MM.1S (cell line): ENCODE measurements at regions not wholly inside any gene's neighbourhood (a gene's known extent, or its start where the extent isn't known, plus 50 kb on each side); places are given as distances from the start of the nearest gene placed in this dataset.

Experiments used
- DNase-seq: peaks from one replicate; pipeline ENCODE4 v3.0.0-alpha.2; 2015
- H2AFZ ChIP-seq: fragments of 300-600 bp; sonication (generic); 2 replicates; pipeline ENCODE4 v1.6.0; 2016; ENCODE audit warnings: antibody characterized with exemption, low read length
- H3F3A ChIP-seq: fragments of 300-600 bp; sonication (generic); 2 replicates; pipeline ENCODE4 v1.6.1; 2016; ENCODE audit warnings: mild to moderate bottlenecking, antibody characterized with exemption, low read length, moderate library complexity, mixed read lengths; ENCODE audit not compliant: insufficient read depth
- H3K27ac ChIP-seq: fragments of 300-600 bp; sonication (generic); 2 replicates; pipeline ENCODE4 v1.5.1; 2016; ENCODE audit warnings: mild to moderate bottlenecking, low read length
- H3K27me3 ChIP-seq: fragments of 300-600 bp; sonication (generic); replicated peaks from 2 replicates; pipeline ENCODE4 v1.6.0; 2016; ENCODE audit warnings: low read length; ENCODE audit not compliant: insufficient read depth
- H3K36me3 ChIP-seq: fragments of 300-600 bp; sonication (generic); replicated peaks from 2 replicates; pipeline ENCODE4 v1.6.1; 2016; ENCODE audit warnings: mild to moderate bottlenecking, low read length, mixed read lengths; ENCODE audit not compliant: insufficient read depth
- H3K4me1 ChIP-seq: fragments of 300-600 bp; sonication (generic); 2 replicates; pipeline ENCODE4 v1.6.1; 2016; ENCODE audit warnings: low read length, mixed read lengths
- H3K4me2 ChIP-seq: fragments of 300-600 bp; sonication (generic); 2 replicates; pipeline ENCODE4 v1.6.0; 2016; ENCODE audit warnings: low read depth, low read length
- H3K4me3 ChIP-seq: fragments of 300-600 bp; sonication (generic); 2 replicates; pipeline ENCODE4 v1.5.1; 2016; ENCODE audit warnings: low read length, mixed read lengths
- H3K79me2 ChIP-seq: fragments of 300-600 bp; sonication (generic); 2 replicates; pipeline ENCODE4 v1.6.1; 2016; ENCODE audit warnings: mixed run types, low read length, mixed read lengths
- H3K9ac ChIP-seq: fragments of 300-600 bp; sonication (generic); 2 replicates; pipeline ENCODE4 v1.6.1; 2016; ENCODE audit warnings: low read length, mixed read lengths
- H3K9me2 ChIP-seq: fragments of 300-600 bp; sonication (generic); replicated peaks from 2 replicates; pipeline ENCODE4 v1.6.1; 2016; ENCODE audit warnings: mild to moderate bottlenecking, low read length, mixed read lengths; ENCODE audit not compliant: insufficient read depth
- H3K9me3 ChIP-seq: fragments of 300-600 bp; sonication (generic); replicated peaks from 2 replicates; pipeline ENCODE4 v1.6.1; 2016; ENCODE audit warnings: mild to moderate bottlenecking, low read length, mixed read lengths; ENCODE audit not compliant: insufficient read depth
- H4K20me1 ChIP-seq: fragments of 300-600 bp; sonication (generic); 2 replicates; pipeline ENCODE4 v1.6.1; 2016; ENCODE audit warnings: mild to moderate bottlenecking, low read length, moderate library complexity, mixed read lengths; ENCODE audit not compliant: insufficient read depth
- CTCF ChIP-seq: fragments of 300-600 bp; sonication (generic); IDR thresholded peaks from 2 replicates; pipeline ENCODE4 v1.5.1; 2016; ENCODE audit warnings: antibody characterized with exemption, low read length, mixed read lengths
- EZH2 ChIP-seq: fragments of 300-600 bp; sonication (generic); optimal IDR thresholded peaks from 2 replicates; pipeline ENCODE3; 2017; ENCODE audit warnings: low read depth, mild to moderate bottlenecking, antibody characterized with exemption, low read length, mixed read lengths
- EZH2phosphoT487 ChIP-seq: fragments of 300-600 bp; sonication (generic); IDR thresholded peaks from 2 replicates; pipeline ENCODE4 v1.6.1; 2018; ENCODE audit warnings: antibody characterized with exemption, low read length

GRCh38 chr5:144013816-144014215 is 156.6 kb downstream of the YIPF5 start:
- H3K9me2 ChIP-seq, result no peaks in the 10 kb centered on the region
- TF ChIP-seq EZH2phosphoT487, result no peak
- no peak for TF ChIP-seq EZH2
- no peak for TF ChIP-seq CTCF
- H3F3A ChIP-seq, result no peaks in the 10 kb centered on the region
- H3K27ac ChIP-seq, result no peak overlapping the region
- H3K36me3 ChIP-seq, result no peaks in the 10 kb centered on the region
- H3K9ac ChIP-seq, result no peak overlapping the region
- H3K9me3 ChIP-seq, result no peaks in the 10 kb centered on the region
- no peaks in the 10 kb centered on the region for H3K79me2 ChIP-seq
- H3K4me3 ChIP-seq, result no peak overlapping the region
- H4K20me1 ChIP-seq, result no peaks in the 10 kb centered on the region
- H3K4me2 ChIP-seq, result no peak overlapping the region
- H3K4me1 ChIP-seq, result no peaks in the 10 kb centered on the region
- no peaks in the 10 kb centered on the region for H3K27me3 ChIP-seq
- no peak for DNase-seq
- H2AFZ ChIP-seq, result no peak overlapping the region

GRCh38 chr5:144015961-144016360 is 154.5 kb downstream of the YIPF5 start:
- H3K9me2 ChIP-seq, result no peaks in the 10 kb centered on the region
- no peaks in the 10 kb centered on the region for H4K20me1 ChIP-seq
- H3F3A ChIP-seq, result no peaks in the 10 kb centered on the region
- H3K9ac ChIP-seq, result no peak overlapping the region
- no peak overlapping the region for H3K4me3 ChIP-seq
- no peak overlapping the region for H3K4me2 ChIP-seq
- no peaks in the 10 kb centered on the region for H3K36me3 ChIP-seq
- H3K9me3 ChIP-seq, result no peaks in the 10 kb centered on the region
- H3K27ac ChIP-seq, result no peak overlapping the region
- H3K79me2 ChIP-seq, result no peaks in the 10 kb centered on the region
- no peaks in the 10 kb centered on the region for H3K4me1 ChIP-seq
- no peaks in the 10 kb centered on the region for H3K27me3 ChIP-seq
- DNase-seq, result no peak
- TF ChIP-seq CTCF, result no peak
- no peak for TF ChIP-seq EZH2phosphoT487
- no peak for TF ChIP-seq EZH2
- H2AFZ ChIP-seq, result no peak overlapping the region

GRCh38 chr5:144017119-144017518 is 153.3 kb downstream of the YIPF5 start:
- TF ChIP-seq EZH2, result no peak
- Histone ChIP-seq H3K27ac (no peak overlapping the region), H3K4me2 (no peak overlapping the region), H3K4me1 (no peaks in the 10 kb centered on the region), H3K9me2 (no peaks in the 10 kb centered on the region), H4K20me1 (no peaks in the 10 kb centered on the region), H3K27me3 (no peaks in the 10 kb centered on the region), H3K9ac (no peak overlapping the region), H3F3A (no peaks in the 10 kb centered on the region), H3K4me3 (no peak overlapping the region), H3K9me3 (no peaks in the 10 kb centered on the region), H3K36me3 (no peaks in the 10 kb centered on the region), H3K79me2 (no peaks in the 10 kb centered on the region), H2AFZ (no peak overlapping the region)
- no peak for DNase-seq

- no peaks in the 10 kb centered on the region for H3K4me1 ChIP-seq
- no peak overlapping the region for H2AFZ ChIP-seq
- no peaks in the 10 kb centered on the region for H3K36me3 ChIP-seq
- no peaks in the 10 kb centered on the region for H3K27me3 ChIP-seq
- no peak overlapping the region for H3K27ac ChIP-seq
- no peaks in the 10 kb centered on the region for H3K79me2 ChIP-seq
- H3K9me2 ChIP-seq, result no peaks in the 10 kb centered on the region
- H3K4me3 ChIP-seq, result no peak overlapping the region
- DNase-seq, result no peak
- H3K9ac ChIP-seq, result no peak overlapping the region
- no peaks in the 10 kb centered on the region for H4K20me1 ChIP-seq
- TF ChIP-seq CTCF (no peak), EZH2 (no peak), EZH2phosphoT487 (no peak)
- H3F3A ChIP-seq, result no peaks in the 10 kb centered on the region
- H3K4me2 ChIP-seq, result no peak overlapping the region
- H3K9me3 ChIP-seq, result no peaks in the 10 kb centered on the region
Measured at GRCh38 chr5:144017631-144018030, 152.8 kb downstream of the YIPF5 start.
